ENCODE measurements at regions not wholly inside any gene's neighbourhood (a gene's known extent, or its start where the extent isn't known, plus 50 kb on each side); places are given as distances from the start of the nearest gene placed in this dataset.
A peak's percentile ranks its signal among the peaks of the same experiment; 100 is the strongest.

GRCh38 chr2:64731263-64731643 lies 77.5 kb upstream of the SERTAD2 start:
- intact Hi-C loops (cut with micrococcal nuclease) = loop anchor here (5.0 kb wide), 3 partner anchors 34 to 79 kb away; partner anchors contain the start of gene SERTAD2
- no peak overlapping the region for H4K91ac ChIP-seq (ENCODE audit: insufficient read depth, low read depth, low read length)
- POLR2A ChIA-PET (ENCODE audit: unreplicated experiment) = no interaction called here
- no peaks in the 10 kb centered on the region for H4K20me1 ChIP-seq (ENCODE audit: insufficient read depth, low read length)
- no peak overlapping the region for H3K56ac ChIP-seq (ENCODE audit: extremely low read depth, insufficient read depth, low read length)
- H3K4me2 ChIP-seq (ENCODE audit: low read depth, low read length) = peak overlapping the region; percentile 92; the same call in 1 of the 2 replicates
- BruUV-seq (replicated peaks) = no TSS peak
- H3K14ac ChIP-seq (replicated peaks; ENCODE audit: low read depth, low read length) = no peak overlapping the region
- no peak overlapping the region for H2BK20ac ChIP-seq (ENCODE audit: low read depth, low read length)
- H2AFZ ChIP-seq (replicated peaks; ENCODE audit: low read length, poor library complexity) = no peak overlapping the region
- H4K5ac ChIP-seq (ENCODE audit: low read depth, low read length) = peak overlapping the region; percentile 72; the same call in 1 of the 2 replicates
- H3K18ac ChIP-seq (ENCODE audit: low read depth, low read length) = peak overlapping the region; percentile 16; the same call in 1 of the 2 replicates
- CTCF ChIA-PET = no interaction called here
- H2AK9ac ChIP-seq (replicated peaks; ENCODE audit: low read depth, low read length, poor library complexity) = no peak overlapping the region
- ATAC-seq (ENCODE audit: low read depth) (no peak), DNase-seq (no peak)
- H3K4me3 ChIP-seq (ENCODE audit: insufficient read depth, low read depth, low read length) = no peak overlapping the region
- no peak overlapping the region for H2BK15ac ChIP-seq (ENCODE audit: low read depth, low read length)
- in situ Hi-C loops (cut with MboI; ENCODE audit: low sequenced_read_pairs) = loop anchor here (5.0 kb wide), 1 partner anchor 74 kb away; no protein-coding TSS in a partner anchor
- H3K9ac ChIP-seq (ENCODE audit: low read depth, low read length) = no peak overlapping the region; the same call in 1 of the 2 replicates
- peaks cover 4% of the 10 kb centered on the region for H3K4me1 ChIP-seq (ENCODE audit: control insufficient read depth, insufficient read depth, low read length)
- no peaks in the 10 kb centered on the region for H3K9me3 ChIP-seq (ENCODE audit: control insufficient read depth, insufficient read depth, low read length)
- H3K23ac ChIP-seq (ENCODE audit: low read depth, low read length) = no peak overlapping the region
- TF ChIP-seq RFX5 (IDR thresholded peaks at IDR 0.05; ENCODE audit: low read depth, low read length) (no peak), MAZ (IDR thresholded peaks at IDR 0.05; ENCODE audit: borderline replicate concordance, low read depth, low read length) (no peak), NFE2L2 (IDR thresholded peaks at IDR 0.05; ENCODE audit: low read depth, low read length) (no peak), SMC3 (IDR thresholded peaks at IDR 0.05; ENCODE audit: low read depth, low read length) (no peak), CHD1 (IDR thresholded peaks at IDR 0.05; ENCODE audit: low read depth, low read length) (no peak), RAD21 (IDR thresholded peaks at IDR 0.05; ENCODE audit: low read length) (no peak), CEBPB (IDR thresholded peaks at IDR 0.05; ENCODE audit: low read depth, low read length) (no peak), FOS (IDR thresholded peaks at IDR 0.05; ENCODE audit: low read depth, low read length) (no peak), MXI1 (IDR thresholded peaks at IDR 0.05; ENCODE audit: borderline replicate concordance, low read depth, low read length) (no peak), BHLHE40 (IDR thresholded peaks at IDR 0.05; ENCODE audit: low read depth, low read length) (no peak), POLR2A (IDR thresholded peaks at IDR 0.05; ENCODE audit: low read depth, low read length) (no peak)
- TF ChIP-seq, protein P1, sequence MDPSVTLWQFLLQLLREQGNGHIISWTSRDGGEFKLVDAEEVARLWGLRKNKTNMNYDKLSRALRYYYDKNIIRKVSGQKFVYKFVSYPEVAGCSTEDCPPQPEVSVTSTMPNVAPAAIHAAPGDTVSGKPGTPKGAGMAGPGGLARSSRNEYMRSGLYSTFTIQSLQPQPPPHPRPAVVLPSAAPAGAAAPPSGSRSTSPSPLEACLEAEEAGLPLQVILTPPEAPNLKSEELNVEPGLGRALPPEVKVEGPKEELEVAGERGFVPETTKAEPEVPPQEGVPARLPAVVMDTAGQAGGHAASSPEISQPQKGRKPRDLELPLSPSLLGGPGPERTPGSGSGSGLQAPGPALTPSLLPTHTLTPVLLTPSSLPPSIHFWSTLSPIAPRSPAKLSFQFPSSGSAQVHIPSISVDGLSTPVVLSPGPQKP (IDR thresholded peaks at IDR 0.05; ENCODE audit: borderline replicate concordance, low read depth, low read length) = no peak
- TF ChIP-seq, protein P2, sequence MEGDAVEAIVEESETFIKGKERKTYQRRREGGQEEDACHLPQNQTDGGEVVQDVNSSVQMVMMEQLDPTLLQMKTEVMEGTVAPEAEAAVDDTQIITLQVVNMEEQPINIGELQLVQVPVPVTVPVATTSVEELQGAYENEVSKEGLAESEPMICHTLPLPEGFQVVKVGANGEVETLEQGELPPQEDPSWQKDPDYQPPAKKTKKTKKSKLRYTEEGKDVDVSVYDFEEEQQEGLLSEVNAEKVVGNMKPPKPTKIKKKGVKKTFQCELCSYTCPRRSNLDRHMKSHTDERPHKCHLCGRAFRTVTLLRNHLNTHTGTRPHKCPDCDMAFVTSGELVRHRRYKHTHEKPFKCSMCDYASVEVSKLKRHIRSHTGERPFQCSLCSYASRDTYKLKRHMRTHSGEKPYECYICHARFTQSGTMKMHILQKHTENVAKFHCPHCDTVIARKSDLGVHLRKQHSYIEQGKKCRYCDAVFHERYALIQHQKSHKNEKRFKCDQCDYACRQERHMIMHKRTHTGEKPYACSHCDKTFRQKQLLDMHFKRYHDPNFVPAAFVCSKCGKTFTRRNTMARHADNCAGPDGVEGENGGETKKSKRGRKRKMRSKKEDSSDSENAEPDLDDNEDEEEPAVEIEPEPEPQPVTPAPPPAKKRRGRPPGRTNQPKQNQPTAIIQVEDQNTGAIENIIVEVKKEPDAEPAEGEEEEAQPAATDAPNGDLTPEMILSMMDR (conservative IDR thresholded peaks at IDR 0.05; ENCODE audit: low read depth, low read length) = no peak
- TF ChIP-seq, protein P3, sequence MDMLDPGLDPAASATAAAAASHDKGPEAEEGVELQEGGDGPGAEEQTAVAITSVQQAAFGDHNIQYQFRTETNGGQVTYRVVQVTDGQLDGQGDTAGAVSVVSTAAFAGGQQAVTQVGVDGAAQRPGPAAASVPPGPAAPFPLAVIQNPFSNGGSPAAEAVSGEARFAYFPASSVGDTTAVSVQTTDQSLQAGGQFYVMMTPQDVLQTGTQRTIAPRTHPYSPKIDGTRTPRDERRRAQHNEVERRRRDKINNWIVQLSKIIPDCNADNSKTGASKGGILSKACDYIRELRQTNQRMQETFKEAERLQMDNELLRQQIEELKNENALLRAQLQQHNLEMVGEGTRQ (IDR thresholded peaks at IDR 0.05; ENCODE audit: low read depth, low read length) = no peak
- no peak overlapping the region for H2AK5ac ChIP-seq (ENCODE audit: low read depth, low read length)
- H4K8ac ChIP-seq (ENCODE audit: low read depth in 2 of 2, low read length in 2 of 2) = peak overlapping the region in 1 of 2 experiments; percentile 13; a peak in 1 of 4 replicates
- peak overlapping the region; percentile 92 for H2BK5ac ChIP-seq (ENCODE audit: low read depth, low read length, poor library complexity, severe bottlenecking)
- dilution Hi-C loops (cut with HindIII; ENCODE audit: low sequenced_read_pairs, unreplicated experiment) = no loop called here
- no peak overlapping the region; the same call in 1 of the 2 replicates for H3K27ac ChIP-seq (ENCODE audit: insufficient read depth, low read length)
- no peak overlapping the region for H3K4ac ChIP-seq (ENCODE audit: low read depth, low read length)
- H3K79me1 ChIP-seq (ENCODE audit: low read depth in 1 of 2, low read length in 2 of 2) = peaks cover 0 to 6% of the 10 kb centered on the region in 2 experiments; a peak in 2 of 4 replicates
- no peaks in the 10 kb centered on the region for H3K36me3 ChIP-seq (ENCODE audit: control insufficient read depth, insufficient read depth, low read length)
- no peaks in the 10 kb centered on the region for H3K27me3 ChIP-seq (ENCODE audit: control insufficient read depth, insufficient read depth, low read length)
- H2BK120ac ChIP-seq (ENCODE audit: low read depth, low read length) = 0 out of 2 replicates have a peak overlapping the region, but pooled peaks have one; percentile 6
- H3K9me1 ChIP-seq (ENCODE audit: insufficient read depth, low read length) = 0 out of 2 replicates have a peak, but pooled peaks cover 2% of the 10 kb centered on the region
- no CpG with 5 or more reads among the region's 3 CpGs for WGBS, 2 experiments (ENCODE audit: extremely low coverage in 2 of 2, insufficient read length in 1 of 2)

Measured in IMR-90 (cell line).